ENCODE measurements at regions not wholly inside any gene's neighbourhood (a gene's known extent, or its start where the extent isn't known, plus 50 kb on each side); places are given as distances from the start of the nearest gene placed in this dataset.

GRCh38 chr4:111405989-111406388 lies 739.3 kb upstream of the FAM241A start:
- FAIRE-seq (no peak), DNase-seq (ENCODE audit: low read depth, low spot score) (no peak)
- Histone ChIP-seq H3K27me3 (ENCODE audit: control insufficient read depth, extremely low read depth, insufficient read depth, low read length) (no peaks in the 10 kb centered on the region), H4K20me1 (ENCODE audit: control insufficient read depth, extremely low read depth, insufficient read depth, low read length) (no peaks in the 10 kb centered on the region), H3K9me3 (ENCODE audit: control insufficient read depth, low read depth, low read length) (peaks cover 2% of the 10 kb centered on the region), H3K4me1 (ENCODE audit: control insufficient read depth, extremely low read depth, insufficient read depth, low read length) (no peaks in the 10 kb centered on the region), H3K9ac (ENCODE audit: control insufficient read depth, extremely low read depth, insufficient read depth, low read length) (no peak overlapping the region), H3K4me2 (ENCODE audit: control insufficient read depth, extremely low read depth, insufficient read depth, low read depth, low read length) (no peak overlapping the region), H3K9me1 (ENCODE audit: control insufficient read depth, extremely low read depth, insufficient read depth, low read length) (no peaks in the 10 kb centered on the region), H3K79me2 (ENCODE audit: control insufficient read depth, insufficient read depth, low read length) (no peaks in the 10 kb centered on the region), H2AFZ (ENCODE audit: control insufficient read depth, low read length) (no peak overlapping the region), H3K36me3 (ENCODE audit: control insufficient read depth in 2 of 2, extremely low read depth in 1 of 2, insufficient read depth in 2 of 2, low read length in 2 of 2) (no peaks in the 10 kb centered on the region), H3K4me3 (ENCODE audit: control insufficient read depth in 2 of 3, extremely low read depth in 1 of 3, insufficient read depth in 2 of 3, low read depth in 1 of 3, low read length in 3 of 3) (no peak overlapping the region), H3K27ac (ENCODE audit: control insufficient read depth, insufficient read depth, low read length) (no peak overlapping the region)
- dilution Hi-C loops (cut with MboI; ENCODE audit: extremely low pct_ligation_motif_present, low sequenced_read_pairs): no loop called here
- no peak for TF ChIP-seq CTCF (optimal IDR thresholded peaks at IDR 0.05 in 1 of 3, IDR thresholded peaks at IDR 0.05 in 1 of 3, conservative IDR thresholded peaks at IDR 0.05 in 1 of 3; ENCODE audit: extremely low read depth in 1 of 3, insufficient read depth in 2 of 3, low read length in 3 of 3)
- TF ChIP-seq EZH2 (IDR thresholded peaks at IDR 0.05; ENCODE audit: low read length): no peak

- Histone ChIP-seq H3K27ac (ENCODE audit: control insufficient read depth, insufficient read depth, low read length) (no peak overlapping the region), H3K9ac (ENCODE audit: control insufficient read depth, extremely low read depth, insufficient read depth, low read length) (no peak overlapping the region), H3K27me3 (ENCODE audit: control insufficient read depth, extremely low read depth, insufficient read depth, low read length) (no peaks in the 10 kb centered on the region), H3K4me2 (ENCODE audit: control insufficient read depth, extremely low read depth, insufficient read depth, low read depth, low read length) (no peak overlapping the region), H3K79me2 (ENCODE audit: control insufficient read depth, insufficient read depth, low read length) (no peaks in the 10 kb centered on the region), H3K36me3 (ENCODE audit: control insufficient read depth in 2 of 2, extremely low read depth in 1 of 2, insufficient read depth in 2 of 2, low read length in 2 of 2) (no peaks in the 10 kb centered on the region), H3K9me1 (ENCODE audit: control insufficient read depth, extremely low read depth, insufficient read depth, low read length) (no peaks in the 10 kb centered on the region), H3K4me1 (ENCODE audit: control insufficient read depth, extremely low read depth, insufficient read depth, low read length) (no peaks in the 10 kb centered on the region), H3K4me3 (ENCODE audit: control insufficient read depth in 2 of 3, extremely low read depth in 1 of 3, insufficient read depth in 2 of 3, low read depth in 1 of 3, low read length in 3 of 3) (no peak overlapping the region), H3K9me3 (ENCODE audit: control insufficient read depth, low read depth, low read length) (no peaks in the 10 kb centered on the region), H2AFZ (ENCODE audit: control insufficient read depth, low read length) (no peak overlapping the region), H4K20me1 (ENCODE audit: control insufficient read depth, extremely low read depth, insufficient read depth, low read length) (no peaks in the 10 kb centered on the region)
- no peak for TF ChIP-seq EZH2 (IDR thresholded peaks at IDR 0.05; ENCODE audit: low read length)
- TF ChIP-seq CTCF (optimal IDR thresholded peaks at IDR 0.05 in 1 of 3, IDR thresholded peaks at IDR 0.05 in 1 of 3, conservative IDR thresholded peaks at IDR 0.05 in 1 of 3; ENCODE audit: extremely low read depth in 1 of 3, insufficient read depth in 2 of 3, low read length in 3 of 3): no peak
- dilution Hi-C loops (cut with MboI; ENCODE audit: extremely low pct_ligation_motif_present, low sequenced_read_pairs): no loop called here
- no peak for DNase-seq (ENCODE audit: low read depth, low spot score)
- no peak for FAIRE-seq
Observed at GRCh38 chr4:111410571-111410970, 734.7 kb upstream of the FAM241A start.

All from keratinocyte (primary cell).